Fibroblast of the aortic adventitia (primary cell): ENCODE measurements at regions not wholly inside any gene's neighbourhood (a gene's known extent, or its start where the extent isn't known, plus 50 kb on each side); places are given as distances from the start of the nearest gene placed in this dataset.
"Not testable (repeated sequence)": the region's sequence is repeated elsewhere in the genome, so short reads cannot be mapped to it uniquely, and the experiment has no call there.

Experiments
- DNase-seq: peaks from one replicate; pipeline ENCODE4 v3.0.0-alpha.2; 2010; ENCODE audit warnings: low read depth
- H3K4me3 ChIP-seq: 2 replicates; pipeline ENCODE4 v1.5.1; 2011; ENCODE audit warnings: low read depth, mild to moderate bottlenecking, control low read depth, low read length, moderate library complexity
- CTCF ChIP-seq: IDR thresholded peaks from 2 replicates; pipeline ENCODE4 v1.5.1; 2011; ENCODE audit warnings: mild to moderate bottlenecking, low read length, control low read depth, inconsistent platforms; ENCODE audit not compliant: insufficient read depth

GRCh38 chr10:21285207-21285606, 240.3 kb downstream of the SKIDA1 start:
- no peak for DNase-seq
- no peak overlapping the region for H3K4me3 ChIP-seq
- TF ChIP-seq CTCF = no peak

GRCh38 chr10:21284301-21284700, 241.2 kb downstream of the SKIDA1 start:
- DNase-seq = no peak
- TF ChIP-seq CTCF = no peak
- no peak overlapping the region for H3K4me3 ChIP-seq

- not testable (repeated sequence) for DNase-seq, H3K4me3 ChIP-seq
These were observed 242.4 kb downstream of the SKIDA1 start for GRCh38 chr10:21283053-21283452.

GRCh38 chr10:21281765-21282484, 243.6 kb downstream of the SKIDA1 start:
- no peak overlapping the region for H3K4me3 ChIP-seq
- DNase-seq = no peak
- no peak for TF ChIP-seq CTCF

GRCh38 chr10:21280971-21281572, 244.4 kb downstream of the SKIDA1 start:
- H3K4me3 ChIP-seq = no peak overlapping the region
- no peak for TF ChIP-seq CTCF
- DNase-seq = no peak

- no peak for TF ChIP-seq CTCF
- H3K4me3 ChIP-seq = no peak overlapping the region
- no peak for DNase-seq
These were observed 245.4 kb downstream of the SKIDA1 start for GRCh38 chr10:21280037-21280436.

- DNase-seq = no peak
- TF ChIP-seq CTCF = no peak
- no peak overlapping the region for H3K4me3 ChIP-seq
These were observed 246.3 kb downstream of the SKIDA1 start for GRCh38 chr10:21279217-21279575.
